Choroid plexus epithelial cell (primary cell): ENCODE measurements at regions not wholly inside any gene's neighbourhood (a gene's known extent, or its start where the extent isn't known, plus 50 kb on each side); places are given as distances from the start of the nearest gene placed in this dataset.

ENCODE experiments used
- DNase-seq: peaks from one replicate; pipeline ENCODE4 v3.0.0-alpha.2; 2010; ENCODE audit warnings: low read depth
- H3K4me3 ChIP-seq: 2 replicates; pipeline ENCODE4 v1.5.1; 2011; ENCODE audit warnings: low read depth, mild to moderate bottlenecking, control low read depth, low read length, moderate library complexity
- TF ChIP-seq, protein P1 (sequence below): conservative IDR thresholded peaks from 2 replicates; pipeline ENCODE4 v1.5.1; 2011; ENCODE audit warnings: low read depth, mild to moderate bottlenecking, control low read depth, inconsistent platforms, low read length, moderate library complexity

DNA sequence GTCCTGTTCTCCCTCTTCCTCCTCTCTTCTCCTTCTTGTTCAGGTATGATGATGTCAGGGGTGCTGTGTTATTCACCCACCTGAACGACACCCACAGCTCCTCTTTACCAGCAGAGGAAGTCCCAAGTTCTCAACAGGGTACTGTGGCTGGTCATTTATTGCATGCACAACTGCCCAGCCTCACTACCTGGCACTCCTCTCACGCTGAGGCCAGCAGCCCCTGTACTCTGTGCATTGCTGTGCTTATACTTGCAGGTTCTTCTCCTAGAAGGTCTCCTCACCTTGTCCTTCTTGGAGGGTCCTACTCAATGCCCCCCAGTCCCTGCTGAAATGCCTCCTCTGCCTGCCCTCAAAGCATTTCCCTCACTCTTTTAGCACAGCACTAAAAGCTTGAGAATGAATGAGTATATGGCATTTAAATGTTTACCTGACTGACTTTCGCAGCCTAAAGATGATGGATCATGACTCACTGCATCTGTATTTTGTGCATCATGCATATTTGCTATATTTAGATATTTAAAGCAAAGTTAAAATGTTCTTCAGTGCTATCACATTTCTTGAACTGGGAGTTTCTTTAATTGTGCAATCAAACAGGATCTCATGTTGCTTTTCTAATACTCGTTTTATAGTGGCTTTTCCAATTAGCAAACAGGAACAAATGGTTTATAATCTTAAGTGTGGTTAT lies 1069.3 kb downstream of the NLGN4Y start:
- DNase-seq = peak; percentile 26
- H3K4me3 ChIP-seq = no peak overlapping the region
- TF ChIP-seq, protein P1, sequence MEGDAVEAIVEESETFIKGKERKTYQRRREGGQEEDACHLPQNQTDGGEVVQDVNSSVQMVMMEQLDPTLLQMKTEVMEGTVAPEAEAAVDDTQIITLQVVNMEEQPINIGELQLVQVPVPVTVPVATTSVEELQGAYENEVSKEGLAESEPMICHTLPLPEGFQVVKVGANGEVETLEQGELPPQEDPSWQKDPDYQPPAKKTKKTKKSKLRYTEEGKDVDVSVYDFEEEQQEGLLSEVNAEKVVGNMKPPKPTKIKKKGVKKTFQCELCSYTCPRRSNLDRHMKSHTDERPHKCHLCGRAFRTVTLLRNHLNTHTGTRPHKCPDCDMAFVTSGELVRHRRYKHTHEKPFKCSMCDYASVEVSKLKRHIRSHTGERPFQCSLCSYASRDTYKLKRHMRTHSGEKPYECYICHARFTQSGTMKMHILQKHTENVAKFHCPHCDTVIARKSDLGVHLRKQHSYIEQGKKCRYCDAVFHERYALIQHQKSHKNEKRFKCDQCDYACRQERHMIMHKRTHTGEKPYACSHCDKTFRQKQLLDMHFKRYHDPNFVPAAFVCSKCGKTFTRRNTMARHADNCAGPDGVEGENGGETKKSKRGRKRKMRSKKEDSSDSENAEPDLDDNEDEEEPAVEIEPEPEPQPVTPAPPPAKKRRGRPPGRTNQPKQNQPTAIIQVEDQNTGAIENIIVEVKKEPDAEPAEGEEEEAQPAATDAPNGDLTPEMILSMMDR = no peak

DNA sequence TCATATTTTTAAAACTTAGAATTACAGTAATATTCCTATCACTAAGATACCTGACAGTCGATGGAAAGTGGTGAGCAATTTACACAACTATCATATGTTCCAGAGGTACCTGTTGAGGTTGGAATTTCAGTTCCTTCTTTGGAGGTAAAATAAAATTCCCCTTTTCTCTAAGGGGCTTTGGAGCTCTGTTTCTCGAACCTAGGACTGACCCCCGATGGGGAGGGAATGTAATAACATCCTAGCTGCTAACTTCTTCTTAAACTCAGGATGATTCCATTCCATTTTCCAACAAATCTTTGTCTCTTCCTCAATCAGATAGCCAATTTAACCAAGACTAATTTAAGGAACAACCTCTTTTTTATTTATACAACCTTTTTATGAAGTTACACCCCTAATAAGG lies 1069.8 kb downstream of the NLGN4Y start:
- DNase-seq = no peak
- H3K4me3 ChIP-seq = no peak overlapping the region
- TF ChIP-seq, protein P1 = no peak

- no peak overlapping the region for H3K4me3 ChIP-seq
- TF ChIP-seq, protein P1 = no peak
- no peak for DNase-seq
Observed at GRCh38 chrY:15600565-15600964, 1076.2 kb downstream of the NLGN4Y start.

GRCh38 chrY:15624370-15624769 lies 1100.0 kb downstream of the NLGN4Y start:
- DNase-seq = no peak
- TF ChIP-seq, protein P1 = no peak
- H3K4me3 ChIP-seq = no peak overlapping the region

DNA sequence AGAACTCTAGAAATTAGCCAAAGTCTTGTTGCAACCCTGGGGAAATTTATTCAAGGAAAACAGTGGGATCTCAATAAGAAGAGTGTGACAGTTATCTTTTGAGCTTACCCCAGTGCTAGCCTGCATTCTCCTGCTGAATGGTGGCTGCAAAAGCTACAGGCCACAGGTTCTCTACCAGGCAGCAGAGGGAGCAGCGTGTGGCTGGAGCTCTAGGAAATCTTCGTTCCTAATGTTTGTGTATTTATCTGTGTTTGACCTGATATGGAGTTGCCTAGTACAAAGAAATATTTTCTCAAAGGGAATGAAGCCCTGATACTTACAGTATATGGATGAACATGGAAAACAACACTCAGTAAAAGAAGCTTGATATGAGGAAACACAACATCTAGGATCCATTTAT lies 1100.6 kb downstream of the NLGN4Y start:
- TF ChIP-seq, protein P1 = no peak
- DNase-seq = no peak
- no peak overlapping the region for H3K4me3 ChIP-seq

GRCh38 chrY:15648198-15648597 lies 1123.9 kb downstream of the NLGN4Y start:
- H3K4me3 ChIP-seq = no peak overlapping the region
- no peak for DNase-seq
- TF ChIP-seq, protein P1 = no peak

GRCh38 chrY:15650056-15650455 lies 1125.7 kb downstream of the NLGN4Y start:
- TF ChIP-seq, protein P1 = no peak
- no peak for DNase-seq

More at GRCh38 chrY:15650056-15650455, 1125.7 kb downstream of the NLGN4Y start:
- H3K4me3 ChIP-seq = no peak overlapping the region
